ENCODE measurements at regions not wholly inside any gene's neighbourhood (a gene's known extent, or its start where the extent isn't known, plus 50 kb on each side); places are given as distances from the start of the nearest gene placed in this dataset.

- ATAC-seq (replicated peaks in 1 of 4) (no peak), DNase-seq (no peak)
- Mint-ChIP-seq H3K4me1 (no peaks in the 10 kb centered on the region), H3K36me3 (no peaks in the 10 kb centered on the region), H3K27ac (no peak overlapping the region), H3K27me3 (peaks cover 5 to 8% of the 10 kb centered on the region in 2 donors), H3K9me3 (no peaks in the 10 kb centered on the region), H3K4me3 (no peak overlapping the region)
- WGBS (ENCODE audit: insufficient coverage), result 78% methylated on average over 9 of the region's 10 CpGs
- peaks cover 0 to 24% of the 10 kb centered on the region in 2 experiments for H3K27me3 ChIP-seq (replicated peaks in 1 of 2; ENCODE audit: control insufficient read depth in 2 of 2, extremely low read depth in 1 of 2, insufficient read depth in 2 of 2, low read length in 1 of 2)
- no peaks in the 10 kb centered on the region for H3K36me3 ChIP-seq (ENCODE audit: control insufficient read depth in 2 of 2, extremely low read depth in 1 of 2, insufficient read depth in 1 of 2, low read length in 1 of 2)
- H3K9me3 ChIP-seq, result no peaks in the 10 kb centered on the region
- no peak overlapping the region for H3K27ac ChIP-seq (ENCODE audit: low read length)
- CTCF ChIA-PET, result no interaction called here
- POLR2A ChIA-PET, result no interaction called here
- H3K4me3 ChIP-seq (ENCODE audit: control insufficient read depth in 1 of 2, extremely low read depth in 1 of 2, low read length in 1 of 2), result no peak overlapping the region
- no peaks in the 10 kb centered on the region for H3K4me1 ChIP-seq (ENCODE audit: control insufficient read depth in 1 of 2, extremely low read depth in 1 of 2, insufficient read depth in 2 of 2, low read length in 2 of 2)
Observed at GRCh38 chr16:81185416-81185815, 53.1 kb upstream of the BCO1 start.

DNA sequence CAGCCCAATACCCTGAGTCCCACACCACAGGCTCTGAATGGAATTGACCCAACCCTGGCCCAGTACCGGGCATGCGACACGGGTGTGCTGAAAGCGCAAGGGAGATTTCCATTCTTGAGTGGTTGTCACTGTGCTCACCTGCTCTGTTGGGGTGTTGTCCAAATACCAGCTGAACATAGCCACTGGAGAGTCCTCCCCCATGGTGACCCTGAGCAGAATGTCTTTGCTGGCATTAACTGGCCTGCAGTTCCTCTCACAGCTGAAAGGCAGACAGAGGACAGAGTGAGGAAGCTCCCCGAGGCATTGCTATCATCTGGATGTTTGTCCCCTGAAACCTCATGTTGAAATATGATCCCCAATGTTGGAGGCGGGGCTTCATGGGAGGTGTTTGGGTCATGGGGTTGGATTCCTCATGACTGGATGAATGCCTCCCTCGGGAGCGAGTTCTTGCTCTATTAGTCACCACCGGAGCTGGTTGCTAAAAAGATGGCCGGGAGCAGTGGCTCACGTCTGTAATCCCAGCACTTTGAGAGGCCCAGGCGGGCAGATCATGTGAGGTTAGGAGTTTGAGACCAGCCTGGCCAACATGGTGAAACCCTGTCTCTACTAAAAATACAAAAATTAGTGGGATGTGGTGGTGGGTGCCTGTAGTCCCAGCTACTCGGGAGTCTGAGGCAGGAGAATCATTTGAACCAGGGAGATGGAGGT is 57.3 kb upstream of the BCO1 start:
- H3K36me3 Mint-ChIP-seq, result no peaks in the 10 kb centered on the region
- peaks cover 3 to 10% of the 10 kb centered on the region in 2 donors for H3K27me3 Mint-ChIP-seq

DNA sequence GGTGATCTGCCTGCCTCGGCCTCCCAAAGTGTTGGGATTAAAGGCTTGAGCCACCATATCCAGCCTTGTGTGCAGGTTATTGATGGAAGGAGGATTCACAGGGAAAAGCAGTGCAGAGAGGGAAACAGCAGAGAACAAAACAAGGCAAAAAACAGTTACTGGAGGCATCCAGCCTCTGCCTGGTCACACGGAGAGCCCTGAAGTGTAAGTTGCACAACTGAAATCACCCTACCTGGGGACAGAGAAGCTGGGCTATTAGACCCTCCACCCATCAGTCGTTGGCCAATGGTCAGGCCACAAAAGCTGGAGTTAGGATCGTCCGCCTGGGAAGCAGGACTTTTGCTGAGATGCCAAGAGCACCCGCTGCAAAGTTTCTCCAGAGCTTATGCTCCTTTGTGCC is 57.9 kb upstream of the BCO1 start:
- DNase-seq (no peak), ATAC-seq (replicated peaks in 1 of 4) (no peak)
- Histone ChIP-seq H3K36me3 (ENCODE audit: control insufficient read depth in 2 of 2, extremely low read depth in 1 of 2, insufficient read depth in 1 of 2, low read length in 1 of 2) (no peaks in the 10 kb centered on the region), H3K27ac (ENCODE audit: low read length) (no peak overlapping the region), H3K4me3 (ENCODE audit: control insufficient read depth in 1 of 2, extremely low read depth in 1 of 2, low read length in 1 of 2) (no peak overlapping the region), H3K4me1 (ENCODE audit: control insufficient read depth in 1 of 2, extremely low read depth in 1 of 2, insufficient read depth in 2 of 2, low read length in 2 of 2) (no peaks in the 10 kb centered on the region), H3K27me3 (replicated peaks in 1 of 2; ENCODE audit: control insufficient read depth in 2 of 2, extremely low read depth in 1 of 2, insufficient read depth in 2 of 2, low read length in 1 of 2) (peaks cover 3 to 34% of the 10 kb centered on the region in 2 experiments), H3K9me3 (no peaks in the 10 kb centered on the region)
- POLR2A ChIA-PET, result no interaction called here
- Mint-ChIP-seq H3K36me3 (no peaks in the 10 kb centered on the region), H3K27me3 (peaks cover 3 to 10% of the 10 kb centered on the region in 2 donors), H3K9me3 (no peaks in the 10 kb centered on the region), H3K27ac (no peak overlapping the region), H3K4me3 (no peak overlapping the region), H3K4me1 (no peaks in the 10 kb centered on the region)
- WGBS (ENCODE audit: insufficient coverage), result 60% methylated on average over 6 of the region's 6 CpGs
- CTCF ChIA-PET, result no interaction called here

More for the DNA sequence above, 57.3 kb upstream of the BCO1 start:
- Mint-ChIP-seq H3K9me3 (no peaks in the 10 kb centered on the region), H3K4me3 (no peak overlapping the region), H3K4me1 (no peaks in the 10 kb centered on the region), H3K27ac (no peak overlapping the region)
- ATAC-seq (replicated peaks in 1 of 4), result no peak
- Histone ChIP-seq H3K4me3 (ENCODE audit: control insufficient read depth in 1 of 2, extremely low read depth in 1 of 2, low read length in 1 of 2) (no peak overlapping the region), H3K9me3 (no peaks in the 10 kb centered on the region), H3K4me1 (ENCODE audit: control insufficient read depth in 1 of 2, extremely low read depth in 1 of 2, insufficient read depth in 2 of 2, low read length in 2 of 2) (no peaks in the 10 kb centered on the region), H3K27ac (ENCODE audit: low read length) (no peak overlapping the region), H3K36me3 (ENCODE audit: control insufficient read depth in 2 of 2, extremely low read depth in 1 of 2, insufficient read depth in 1 of 2, low read length in 1 of 2) (no peaks in the 10 kb centered on the region), H3K27me3 (replicated peaks in 1 of 2; ENCODE audit: control insufficient read depth in 2 of 2, extremely low read depth in 1 of 2, insufficient read depth in 2 of 2, low read length in 1 of 2) (peaks cover 3 to 36% of the 10 kb centered on the region in 2 experiments)
- ChIA-PET POLR2A (no interaction called here), CTCF (interaction anchor here in 1 of 2 donors (0.6 to 0.7 kb wide), 2 partner anchors 23 to 123 kb away, joined by 5 read pairs; no protein-coding TSS in a partner anchor)
- WGBS (ENCODE audit: insufficient coverage), result 46% methylated on average over 7 of the region's 13 CpGs
- no peak for DNase-seq

GRCh38 chr16:81179219-81179618 is 59.3 kb upstream of the BCO1 start:
- Mint-ChIP-seq H3K27me3 (peaks cover 3 to 12% of the 10 kb centered on the region in 2 donors), H3K27ac (no peak overlapping the region), H3K4me1 (no peaks in the 10 kb centered on the region), H3K36me3 (no peaks in the 10 kb centered on the region), H3K4me3 (no peak overlapping the region), H3K9me3 (no peaks in the 10 kb centered on the region)
- ChIA-PET CTCF (no interaction called here), POLR2A (no interaction called here)
- H3K4me3 ChIP-seq (ENCODE audit: control insufficient read depth in 1 of 2, extremely low read depth in 1 of 2, low read length in 1 of 2), result no peak overlapping the region
- DNase-seq (no peak), ATAC-seq (replicated peaks in 1 of 4) (no peak)
- WGBS (ENCODE audit: insufficient coverage), result 85% methylated on average over 6 of the region's 7 CpGs
- H3K27ac ChIP-seq (ENCODE audit: low read length), result no peak overlapping the region
- no peaks in the 10 kb centered on the region for H3K4me1 ChIP-seq (ENCODE audit: control insufficient read depth in 1 of 2, extremely low read depth in 1 of 2, insufficient read depth in 2 of 2, low read length in 2 of 2)
- no peaks in the 10 kb centered on the region for H3K36me3 ChIP-seq (ENCODE audit: control insufficient read depth in 2 of 2, extremely low read depth in 1 of 2, insufficient read depth in 1 of 2, low read length in 1 of 2)
- peaks cover 3 to 39% of the 10 kb centered on the region in 2 experiments for H3K27me3 ChIP-seq (replicated peaks in 1 of 2; ENCODE audit: control insufficient read depth in 2 of 2, extremely low read depth in 1 of 2, insufficient read depth in 2 of 2, low read length in 1 of 2)
- H3K9me3 ChIP-seq, result no peaks in the 10 kb centered on the region

DNA sequence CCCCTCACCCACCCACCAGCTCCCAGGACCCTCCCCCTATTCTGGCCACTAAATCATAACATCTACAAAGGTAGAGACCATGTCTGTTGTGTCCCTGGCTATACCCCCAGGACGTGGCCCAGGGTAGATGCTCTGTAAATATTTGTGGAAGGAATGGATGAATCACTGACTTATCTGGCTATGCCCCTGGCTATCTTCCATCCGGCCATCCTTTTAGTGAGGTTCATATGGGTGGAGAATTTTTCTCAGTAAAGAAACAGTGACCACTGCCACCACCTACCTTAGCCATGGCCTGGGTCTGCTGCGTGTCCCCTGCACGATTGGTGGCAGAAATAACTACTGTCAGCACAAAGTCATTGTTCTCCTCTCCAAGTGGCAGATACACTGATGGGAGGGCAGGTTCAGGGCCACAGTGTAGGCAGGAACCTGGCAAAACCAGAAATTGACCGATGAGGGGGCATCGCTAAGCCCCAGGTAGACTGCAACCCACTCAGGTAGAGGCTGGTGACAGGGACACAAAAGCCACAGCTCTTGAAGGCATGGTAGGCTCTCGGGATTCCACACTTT is 63.1 kb upstream of the BCO1 start:
- DNase-seq (no peak), ATAC-seq (replicated peaks in 1 of 4) (no peak)
- Mint-ChIP-seq H3K9me3 (no peaks in the 10 kb centered on the region), H3K4me3 (no peak overlapping the region), H3K4me1 (no peaks in the 10 kb centered on the region), H3K36me3 (no peaks in the 10 kb centered on the region), H3K27me3 (peaks cover 7 to 10% of the 10 kb centered on the region in 2 donors), H3K27ac (no peak overlapping the region)
- no peak overlapping the region for H3K27ac ChIP-seq (ENCODE audit: low read length)
- POLR2A ChIA-PET, result no interaction called here
- no peaks in the 10 kb centered on the region for H3K36me3 ChIP-seq (ENCODE audit: control insufficient read depth in 2 of 2, extremely low read depth in 1 of 2, insufficient read depth in 1 of 2, low read length in 1 of 2)
- CTCF ChIA-PET, result no interaction called here
- no peaks in the 10 kb centered on the region for H3K4me1 ChIP-seq (ENCODE audit: control insufficient read depth in 1 of 2, extremely low read depth in 1 of 2, insufficient read depth in 2 of 2, low read length in 2 of 2)
- H3K9me3 ChIP-seq, result no peaks in the 10 kb centered on the region
- H3K27me3 ChIP-seq (replicated peaks in 1 of 2; ENCODE audit: control insufficient read depth in 2 of 2, extremely low read depth in 1 of 2, insufficient read depth in 2 of 2, low read length in 1 of 2), result peaks cover 3 to 47% of the 10 kb centered on the region in 2 experiments
- 71% methylated on average over 4 of the region's 7 CpGs for WGBS (ENCODE audit: insufficient coverage)
- H3K4me3 ChIP-seq (ENCODE audit: control insufficient read depth in 1 of 2, extremely low read depth in 1 of 2, low read length in 1 of 2), result no peak overlapping the region

- peaks cover 11 to 14% of the 10 kb centered on the region in 2 donors for H3K27me3 Mint-ChIP-seq
- WGBS (ENCODE audit: insufficient coverage), result 74% methylated on average over 9 of the region's 13 CpGs
- CTCF ChIA-PET, result no interaction called here
- peaks cover 3 to 46% of the 10 kb centered on the region in 2 experiments for H3K27me3 ChIP-seq (replicated peaks in 1 of 2; ENCODE audit: control insufficient read depth in 2 of 2, extremely low read depth in 1 of 2, insufficient read depth in 2 of 2, low read length in 1 of 2)
- no peaks in the 10 kb centered on the region for H3K36me3 Mint-ChIP-seq
- DNase-seq (no peak), ATAC-seq (replicated peaks in 1 of 4) (no peak)
- no peak overlapping the region for H3K4me3 Mint-ChIP-seq
- H3K36me3 ChIP-seq (ENCODE audit: control insufficient read depth in 2 of 2, extremely low read depth in 1 of 2, insufficient read depth in 1 of 2, low read length in 1 of 2), result no peaks in the 10 kb centered on the region
- H3K27ac ChIP-seq (ENCODE audit: low read length), result no peak overlapping the region
- H3K9me3 Mint-ChIP-seq, result no peaks in the 10 kb centered on the region
- H3K4me1 ChIP-seq (ENCODE audit: control insufficient read depth in 1 of 2, extremely low read depth in 1 of 2, insufficient read depth in 2 of 2, low read length in 2 of 2), result no peaks in the 10 kb centered on the region
- H3K9me3 ChIP-seq, result no peaks in the 10 kb centered on the region
- no peak overlapping the region for H3K27ac Mint-ChIP-seq
- no peaks in the 10 kb centered on the region for H3K4me1 Mint-ChIP-seq
- H3K4me3 ChIP-seq (ENCODE audit: control insufficient read depth in 1 of 2, extremely low read depth in 1 of 2, low read length in 1 of 2), result no peak overlapping the region
- POLR2A ChIA-PET, result no interaction called here
Observed at GRCh38 chr16:81174644-81175324, 63.7 kb upstream of the BCO1 start.

Measured in T-cell (primary cell).